GM19043 (cell line): ENCODE measurements at regions not wholly inside any gene's neighbourhood (a gene's known extent, or its start where the extent isn't known, plus 50 kb on each side); places are given as distances from the start of the nearest gene placed in this dataset.

Experiments used
- ATAC-seq: cut with Tn5 transposase; IDR thresholded peaks from one replicate; pipeline ENCODE4 v1.9.1; 2021; ENCODE audit warnings: low read depth; ENCODE audit not compliant: unreplicated experiment

- no peak for ATAC-seq
Observed at GRCh38 chr13:104301171-104301975, 1235.2 kb upstream of the SLC10A2 start.

GRCh38 chr13:104297075-104297474 is 1230.9 kb upstream of the SLC10A2 start:
- no peak for ATAC-seq

GRCh38 chr13:104296286-104296685 is 1230.1 kb upstream of the SLC10A2 start:
- no peak for ATAC-seq

- ATAC-seq = no peak
Observed at GRCh38 chr13:104295537-104295936, 1229.3 kb upstream of the SLC10A2 start.

- no peak for ATAC-seq
Observed at GRCh38 chr13:104289400-104289799, 1223.2 kb upstream of the SLC10A2 start.

- no peak for ATAC-seq
Observed at GRCh38 chr13:104288496-104288895, 1222.3 kb upstream of the SLC10A2 start.

- ATAC-seq = no peak
Observed at GRCh38 chr13:104286566-104287290, 1220.5 kb upstream of the SLC10A2 start.

GRCh38 chr13:104281910-104282309 is 1215.7 kb upstream of the SLC10A2 start:
- no peak for ATAC-seq

- no peak for ATAC-seq
Observed at GRCh38 chr13:104270731-104271130, 1204.5 kb upstream of the SLC10A2 start.

GRCh38 chr13:104267206-104267811 is 1201.1 kb upstream of the SLC10A2 start:
- ATAC-seq = no peak

GRCh38 chr13:104256701-104257100 is 1190.5 kb upstream of the SLC10A2 start:
- ATAC-seq = no peak

GRCh38 chr13:104253063-104253680 is 1187.0 kb upstream of the SLC10A2 start:
- ATAC-seq = no peak

- ATAC-seq = no peak
Observed at GRCh38 chr13:104251931-104252330, 1185.7 kb upstream of the SLC10A2 start.

- ATAC-seq = no peak
Observed at GRCh38 chr13:104246955-104247354, 1180.7 kb upstream of the SLC10A2 start.

- no peak for ATAC-seq
Observed at GRCh38 chr13:104206450-104207044, 1140.3 kb upstream of the SLC10A2 start.

GRCh38 chr13:104204177-104204576 is 1138.0 kb upstream of the SLC10A2 start:
- ATAC-seq = no peak

GRCh38 chr13:104198801-104199200 is 1132.6 kb upstream of the SLC10A2 start:
- ATAC-seq = no peak

- no peak for ATAC-seq
Observed at GRCh38 chr13:104196611-104197010, 1130.4 kb upstream of the SLC10A2 start.

GRCh38 chr13:104181526-104182231 is 1115.5 kb upstream of the SLC10A2 start:
- no peak for ATAC-seq

- ATAC-seq = no peak
Observed at GRCh38 chr13:104170980-104171555, 1104.9 kb upstream of the SLC10A2 start.
